Fibroblast of villous mesenchyme (primary cell): ENCODE measurements at regions not wholly inside any gene's neighbourhood (a gene's known extent, or its start where the extent isn't known, plus 50 kb on each side); places are given as distances from the start of the nearest gene placed in this dataset.
"Not testable (repeated sequence)": the region's sequence is repeated elsewhere in the genome, so short reads cannot be mapped to it uniquely, and the experiment has no call there.

ENCODE experiments used
- DNase-seq: peaks from one replicate; pipeline ENCODE4 v3.0.0-alpha.2; 2010; ENCODE audit warnings: low read depth
- H3K4me3 ChIP-seq: 2 replicates; pipeline ENCODE4 v1.5.1; 2011; ENCODE audit warnings: low read depth, mild to moderate bottlenecking, low read length
- CTCF ChIP-seq: IDR thresholded peaks from 2 replicates; pipeline ENCODE4 v1.5.1; 2012; ENCODE audit warnings: low read depth, mild to moderate bottlenecking, low read length; ENCODE audit not compliant: insufficient read depth

GRCh38 chr10:33777223-33777622, 442.8 kb upstream of the NRP1 start:
- DNase-seq = no peak
- H3K4me3 ChIP-seq = no peak overlapping the region
- TF ChIP-seq CTCF = no peak

- no peak for TF ChIP-seq CTCF
- H3K4me3 ChIP-seq = no peak overlapping the region
- DNase-seq = no peak
These were observed 442.1 kb upstream of the NRP1 start for GRCh38 chr10:33776419-33777070.

GRCh38 chr10:33774857-33775256, 440.4 kb upstream of the NRP1 start:
- TF ChIP-seq CTCF = no peak
- DNase-seq = no peak

GRCh38 chr10:33773886-33774480, 439.5 kb upstream of the NRP1 start:
- no peak for DNase-seq
- no peak overlapping the region for H3K4me3 ChIP-seq
- no peak for TF ChIP-seq CTCF

More at GRCh38 chr10:33774857-33775256, 440.4 kb upstream of the NRP1 start:
- H3K4me3 ChIP-seq = no peak overlapping the region

- H3K4me3 ChIP-seq = no peak overlapping the region
- no peak for DNase-seq
- no peak for TF ChIP-seq CTCF
These were observed 438.7 kb upstream of the NRP1 start for GRCh38 chr10:33773253-33773573.

- no peak for TF ChIP-seq CTCF
- DNase-seq = no peak
- no peak overlapping the region for H3K4me3 ChIP-seq
These were observed 438.1 kb upstream of the NRP1 start for GRCh38 chr10:33772370-33773252.

GRCh38 chr10:33771856-33772255, 437.4 kb upstream of the NRP1 start:
- DNase-seq, H3K4me3 ChIP-seq: not testable (repeated sequence)
